ENCODE measurements at regions not wholly inside any gene's neighbourhood (a gene's known extent, or its start where the extent isn't known, plus 50 kb on each side); places are given as distances from the start of the nearest gene placed in this dataset.

- peaks cover 5% of the 10 kb centered on the region for H3K9me3 ChIP-seq (replicated peaks; ENCODE audit: low read length)
These were observed 123.9 kb upstream of the MGMT start for GRCh38 chr10:129343141-129343540.

GRCh38 chr10:129344103-129344502 is 122.9 kb upstream of the MGMT start:
- H3K9me3 ChIP-seq (replicated peaks; ENCODE audit: low read length): peaks cover 5% of the 10 kb centered on the region
- H3K4me2 ChIP-seq (ENCODE audit: low read length): no peak overlapping the region
- no peaks in the 10 kb centered on the region for H3K4me1 ChIP-seq (ENCODE audit: control insufficient read depth, insufficient read depth, low read length)
- no peaks in the 10 kb centered on the region for H3K27me3 ChIP-seq (ENCODE audit: control insufficient read depth, insufficient read depth, low read length)
- H3K9ac ChIP-seq (ENCODE audit: low read depth, low read length): no peak overlapping the region
- H3K4me3 ChIP-seq (ENCODE audit: low read length): no peak overlapping the region
- H3K36me3 ChIP-seq (ENCODE audit: insufficient read depth, low read length): no peaks in the 10 kb centered on the region

More at GRCh38 chr10:129343141-129343540, 123.9 kb upstream of the MGMT start:
- H3K36me3 ChIP-seq (ENCODE audit: insufficient read depth, low read length): no peaks in the 10 kb centered on the region
- H3K9ac ChIP-seq (ENCODE audit: low read depth, low read length): no peak overlapping the region
- no peaks in the 10 kb centered on the region for H3K4me1 ChIP-seq (ENCODE audit: control insufficient read depth, insufficient read depth, low read length)
- H3K4me2 ChIP-seq (ENCODE audit: low read length): no peak overlapping the region
- H3K27me3 ChIP-seq (ENCODE audit: control insufficient read depth, insufficient read depth, low read length): no peaks in the 10 kb centered on the region
- no peak overlapping the region for H3K4me3 ChIP-seq (ENCODE audit: low read length)

GRCh38 chr10:129344731-129345355 is 122.2 kb upstream of the MGMT start:
- peaks cover 5% of the 10 kb centered on the region for H3K9me3 ChIP-seq (replicated peaks; ENCODE audit: low read length)
- H3K4me3 ChIP-seq (ENCODE audit: low read length): no peak overlapping the region
- H3K4me2 ChIP-seq (ENCODE audit: low read length): no peak overlapping the region
- H3K9ac ChIP-seq (ENCODE audit: low read depth, low read length): no peak overlapping the region
- no peaks in the 10 kb centered on the region for H3K36me3 ChIP-seq (ENCODE audit: insufficient read depth, low read length)
- no peaks in the 10 kb centered on the region for H3K27me3 ChIP-seq (ENCODE audit: control insufficient read depth, insufficient read depth, low read length)
- H3K4me1 ChIP-seq (ENCODE audit: control insufficient read depth, insufficient read depth, low read length): no peaks in the 10 kb centered on the region

- Histone ChIP-seq H3K27me3 (ENCODE audit: control insufficient read depth, insufficient read depth, low read length) (no peaks in the 10 kb centered on the region), H3K36me3 (ENCODE audit: insufficient read depth, low read length) (no peaks in the 10 kb centered on the region), H3K4me1 (ENCODE audit: control insufficient read depth, insufficient read depth, low read length) (no peaks in the 10 kb centered on the region), H3K4me2 (ENCODE audit: low read length) (no peak overlapping the region), H3K9me3 (replicated peaks; ENCODE audit: low read length) (peaks cover 7% of the 10 kb centered on the region), H3K9ac (ENCODE audit: low read depth, low read length) (no peak overlapping the region), H3K4me3 (ENCODE audit: low read length) (no peak overlapping the region)
These were observed 121.3 kb upstream of the MGMT start for GRCh38 chr10:129345763-129346162.

GRCh38 chr10:129350690-129351089 is 116.4 kb upstream of the MGMT start:
- Histone ChIP-seq H3K27me3 (ENCODE audit: control insufficient read depth, insufficient read depth, low read length) (no peaks in the 10 kb centered on the region), H3K4me1 (ENCODE audit: control insufficient read depth, insufficient read depth, low read length) (no peaks in the 10 kb centered on the region), H3K36me3 (ENCODE audit: insufficient read depth, low read length) (no peaks in the 10 kb centered on the region), H3K9me3 (replicated peaks; ENCODE audit: low read length) (peaks cover 6% of the 10 kb centered on the region), H3K4me3 (ENCODE audit: low read length) (no peak overlapping the region), H3K9ac (ENCODE audit: low read depth, low read length) (no peak overlapping the region), H3K4me2 (ENCODE audit: low read length) (no peak overlapping the region)

- Histone ChIP-seq H3K4me1 (ENCODE audit: control insufficient read depth, insufficient read depth, low read length) (no peaks in the 10 kb centered on the region), H3K36me3 (ENCODE audit: insufficient read depth, low read length) (no peaks in the 10 kb centered on the region), H3K4me2 (ENCODE audit: low read length) (no peak overlapping the region), H3K27me3 (ENCODE audit: control insufficient read depth, insufficient read depth, low read length) (no peaks in the 10 kb centered on the region), H3K9me3 (replicated peaks; ENCODE audit: low read length) (peaks cover 6% of the 10 kb centered on the region), H3K9ac (ENCODE audit: low read depth, low read length) (no peak overlapping the region), H3K4me3 (ENCODE audit: low read length) (no peak overlapping the region)
These were observed 113.9 kb upstream of the MGMT start for GRCh38 chr10:129353101-129353500.

- no peaks in the 10 kb centered on the region for H3K9me3 ChIP-seq (replicated peaks; ENCODE audit: low read length)
- H3K27me3 ChIP-seq (ENCODE audit: control insufficient read depth, insufficient read depth, low read length): no peaks in the 10 kb centered on the region
- no peaks in the 10 kb centered on the region for H3K36me3 ChIP-seq (ENCODE audit: insufficient read depth, low read length)
- no peaks in the 10 kb centered on the region for H3K4me1 ChIP-seq (ENCODE audit: control insufficient read depth, insufficient read depth, low read length)
- H3K4me2 ChIP-seq (ENCODE audit: low read length): no peak overlapping the region
- no peak overlapping the region for H3K4me3 ChIP-seq (ENCODE audit: low read length)
- no peak overlapping the region for H3K9ac ChIP-seq (ENCODE audit: low read depth, low read length)
These were observed 107.0 kb upstream of the MGMT start for GRCh38 chr10:129360046-129360445.

- Histone ChIP-seq H3K4me3 (ENCODE audit: low read length) (no peak overlapping the region), H3K9me3 (replicated peaks; ENCODE audit: low read length) (no peaks in the 10 kb centered on the region), H3K4me2 (ENCODE audit: low read length) (no peak overlapping the region), H3K36me3 (ENCODE audit: insufficient read depth, low read length) (no peaks in the 10 kb centered on the region), H3K4me1 (ENCODE audit: control insufficient read depth, insufficient read depth, low read length) (no peaks in the 10 kb centered on the region), H3K9ac (ENCODE audit: low read depth, low read length) (no peak overlapping the region), H3K27me3 (ENCODE audit: control insufficient read depth, insufficient read depth, low read length) (no peaks in the 10 kb centered on the region)
These were observed 105.2 kb upstream of the MGMT start for GRCh38 chr10:129361676-129362376.

GRCh38 chr10:129364949-129365348 is 102.1 kb upstream of the MGMT start:
- Histone ChIP-seq H3K9ac (ENCODE audit: low read depth, low read length) (no peak overlapping the region), H3K4me3 (ENCODE audit: low read length) (no peak overlapping the region), H3K4me1 (ENCODE audit: control insufficient read depth, insufficient read depth, low read length) (no peaks in the 10 kb centered on the region), H3K36me3 (ENCODE audit: insufficient read depth, low read length) (no peaks in the 10 kb centered on the region), H3K9me3 (replicated peaks; ENCODE audit: low read length) (no peaks in the 10 kb centered on the region), H3K4me2 (ENCODE audit: low read length) (no peak overlapping the region), H3K27me3 (ENCODE audit: control insufficient read depth, insufficient read depth, low read length) (no peaks in the 10 kb centered on the region)

- Histone ChIP-seq H3K36me3 (ENCODE audit: insufficient read depth, low read length) (no peaks in the 10 kb centered on the region), H3K9me3 (replicated peaks; ENCODE audit: low read length) (no peaks in the 10 kb centered on the region)
These were observed 101.2 kb upstream of the MGMT start for GRCh38 chr10:129365767-129366402.

GRCh38 chr10:129366450-129366849 is 100.6 kb upstream of the MGMT start:
- Histone ChIP-seq H3K9ac (ENCODE audit: low read depth, low read length) (no peak overlapping the region), H3K4me1 (ENCODE audit: control insufficient read depth, insufficient read depth, low read length) (no peaks in the 10 kb centered on the region), H3K4me3 (ENCODE audit: low read length) (no peak overlapping the region), H3K27me3 (ENCODE audit: control insufficient read depth, insufficient read depth, low read length) (no peaks in the 10 kb centered on the region), H3K4me2 (ENCODE audit: low read length) (no peak overlapping the region), H3K36me3 (ENCODE audit: insufficient read depth, low read length) (no peaks in the 10 kb centered on the region), H3K9me3 (replicated peaks; ENCODE audit: low read length) (no peaks in the 10 kb centered on the region)

More at GRCh38 chr10:129365767-129366402, 101.2 kb upstream of the MGMT start:
- Histone ChIP-seq H3K4me1 (ENCODE audit: control insufficient read depth, insufficient read depth, low read length) (no peaks in the 10 kb centered on the region), H3K27me3 (ENCODE audit: control insufficient read depth, insufficient read depth, low read length) (no peaks in the 10 kb centered on the region), H3K4me3 (ENCODE audit: low read length) (no peak overlapping the region), H3K4me2 (ENCODE audit: low read length) (no peak overlapping the region), H3K9ac (ENCODE audit: low read depth, low read length) (no peak overlapping the region)
